GM12891 (cell line): ENCODE measurements at regions not wholly inside any gene's neighbourhood (a gene's known extent, or its start where the extent isn't known, plus 50 kb on each side); places are given as distances from the start of the nearest gene placed in this dataset.

Experiments used
- POLR2A ChIP-seq: IDR thresholded peaks from 2 replicates; pipeline ENCODE4 v1.6.1; 2011; ENCODE audit warnings: low read depth, low read length, control low read depth
- POLR2AphosphoS5 ChIP-seq: IDR thresholded peaks from 2 replicates; pipeline ENCODE4 v1.6.1; 2011; ENCODE audit warnings: low read depth, low read length, control low read depth
- SPI1 ChIP-seq: IDR thresholded peaks from 2 replicates; pipeline ENCODE4 v1.6.1; 2011; ENCODE audit warnings: low read depth, low read length, control low read depth

- TF ChIP-seq POLR2AphosphoS5 (no peak), SPI1 (no peak), POLR2A (no peak)
These were observed 335.0 kb upstream of the ATP5MC3 start for GRCh38 chr2:175516555-175516954.
